H1 (cell line): ENCODE measurements at regions not wholly inside any gene's neighbourhood (a gene's known extent, or its start where the extent isn't known, plus 50 kb on each side); places are given as distances from the start of the nearest gene placed in this dataset.

Experiments
- CTCF ChIP-seq, 3 experiments: IDR thresholded peaks; 1 replicate in 2 of 3; 2 replicates in 1 of 3; pipeline versions ENCODE4 v1.5.1 to v1.6.1; 2011; ENCODE audit warnings: low read length in 3 of 3, mild to moderate bottlenecking in 3 of 3, inconsistent platforms in 2 of 3, low read depth in 1 of 3, moderate library complexity in 1 of 3; ENCODE audit not compliant: insufficient read depth in 1 of 3; ENCODE audit errors: control extremely low read depth in 1 of 3
- GABPA ChIP-seq: IDR thresholded peaks from 2 replicates; pipeline ENCODE4 v1.6.1; 2011; ENCODE audit warnings: mild to moderate bottlenecking, low read length, moderate library complexity, borderline replicate concordance; ENCODE audit not compliant: insufficient read depth
- JUN ChIP-seq: IDR thresholded peaks from 2 replicates; pipeline ENCODE4 v1.6.1; 2011; ENCODE audit warnings: low read depth, mild to moderate bottlenecking, improper control_type of control experiment, low read length
- RXRA ChIP-seq: IDR thresholded peaks from 2 replicates; pipeline ENCODE4 v1.6.1; 2011; ENCODE audit warnings: low read depth, mild to moderate bottlenecking, low read length, moderate library complexity; ENCODE audit not compliant: insufficient read depth
- TF ChIP-seq, protein P1 (sequence below): IDR thresholded peaks from 2 replicates; pipeline ENCODE4 v1.6.1; 2012; ENCODE audit warnings: inconsistent platforms

DNA sequence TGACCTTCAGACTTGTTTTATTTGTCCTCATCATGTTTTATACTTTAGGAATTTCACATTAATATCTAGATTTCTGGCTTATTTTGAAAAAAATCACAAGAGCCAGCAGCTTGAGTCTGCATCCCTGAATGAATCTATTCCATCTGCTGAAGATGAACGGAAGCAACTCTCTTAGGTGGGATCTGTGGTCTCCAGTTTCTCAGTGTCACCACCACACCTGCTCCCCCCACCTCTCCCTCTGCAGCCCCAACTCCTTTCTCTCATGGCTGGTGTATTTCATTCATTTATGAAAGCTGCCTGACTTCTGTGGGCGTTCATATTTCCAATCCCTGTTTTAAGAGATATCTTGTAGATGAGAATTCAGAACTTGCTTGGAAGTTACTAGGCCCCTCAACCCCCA lies 102.1 kb upstream of the AGBL1 start:
- TF ChIP-seq CTCF (IDR thresholded peaks at IDR 0.05; ENCODE audit: control extremely low read depth in 1 of 3, insufficient read depth in 1 of 3, low read depth in 1 of 3, low read length in 3 of 3) (no peak), GABPA (no peak), RXRA (no peak), JUN (no peak)
- TF ChIP-seq, protein P1, sequence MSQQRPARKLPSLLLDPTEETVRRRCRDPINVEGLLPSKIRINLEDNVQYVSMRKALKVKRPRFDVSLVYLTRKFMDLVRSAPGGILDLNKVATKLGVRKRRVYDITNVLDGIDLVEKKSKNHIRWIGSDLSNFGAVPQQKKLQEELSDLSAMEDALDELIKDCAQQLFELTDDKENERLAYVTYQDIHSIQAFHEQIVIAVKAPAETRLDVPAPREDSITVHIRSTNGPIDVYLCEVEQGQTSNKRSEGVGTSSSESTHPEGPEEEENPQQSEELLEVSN, result no peak
